ENCODE measurements at regions not wholly inside any gene's neighbourhood (a gene's known extent, or its start where the extent isn't known, plus 50 kb on each side); places are given as distances from the start of the nearest gene placed in this dataset.

- no peak for TF ChIP-seq CTCF (conservative IDR thresholded peaks at IDR 0.05; ENCODE audit: low read depth in 2 of 2)
- no peak for TF ChIP-seq NANOG (IDR thresholded peaks at IDR 0.05; ENCODE audit: borderline replicate concordance)
These were observed 245.0 kb upstream of the IGFBP7 start for GRCh38 chr4:57355101-57355665.

Measured in GM23338 (cell line).